Esophagus (tissue), 2 donors: ENCODE measurements at regions not wholly inside any gene's neighbourhood (a gene's known extent, or its start where the extent isn't known, plus 50 kb on each side); places are given as distances from the start of the nearest gene placed in this dataset.

ENCODE experiments used
- H3K27ac ChIP-seq, 2 donors: one replicate each; pipeline ENCODE4 v1.5.1; 2013; ENCODE audit warnings: low read depth in 2 of 2, mild to moderate bottlenecking in 2 of 2, inconsistent platforms in 1 of 2, low read length in 1 of 2, moderate library complexity in 1 of 2
- H3K27me3 ChIP-seq, 2 donors: one replicate each; pipeline ENCODE4 v1.6.1; 2013; ENCODE audit warnings: low read length in 2 of 2, control low read depth in 1 of 2, mild to moderate bottlenecking in 1 of 2; ENCODE audit not compliant: insufficient read depth in 2 of 2, control insufficient read depth in 1 of 2
- H3K36me3 ChIP-seq, 2 donors: one replicate each; pipeline ENCODE4 v1.6.1; 2013; ENCODE audit warnings: low read length in 1 of 2; ENCODE audit not compliant: control insufficient read depth in 2 of 2, insufficient read depth in 2 of 2
- H3K4me1 ChIP-seq, 2 donors: one replicate each; pipeline ENCODE4 v1.6.1; 2013; ENCODE audit warnings: low read length in 1 of 2; ENCODE audit not compliant: control insufficient read depth in 2 of 2, insufficient read depth in 2 of 2
- H3K4me3 ChIP-seq, 2 donors: one replicate each; pipeline ENCODE4 v1.5.1; 2013; ENCODE audit warnings: low read length in 2 of 2, mild to moderate bottlenecking in 2 of 2, low read depth in 1 of 2, moderate library complexity in 1 of 2
- H3K9me3 ChIP-seq, 2 donors: one replicate each; pipeline ENCODE4 v1.6.1; 2013; ENCODE audit warnings: mild to moderate bottlenecking in 2 of 2, low read depth in 1 of 2, low read length in 1 of 2, moderate library complexity in 1 of 2; ENCODE audit not compliant: control insufficient read depth in 2 of 2, insufficient read depth in 1 of 2
- WGBS, 2 donors: extraction: QIAGEN DNeasy Blood & Tissue Kit; methylation state at CpG; one replicate each; pipeline ENCODE4 v1.1.7; 2013; 5-methylcytosine and 5-hydroxymethylcytosine counted together
- donor health status: healthy with polysubstance abuse.
- donor health status: Bipolar disorder and iron deficiency.

GRCh38 chr2:23280401-23280800, 104.6 kb upstream of the KLHL29 start:
- no peaks in the 10 kb centered on the region for H3K9me3 ChIP-seq
- H3K4me3 ChIP-seq = no peak overlapping the region
- H3K4me1 ChIP-seq = no peaks in the 10 kb centered on the region
- no peaks in the 10 kb centered on the region for H3K27me3 ChIP-seq
- WGBS, 2 donors = 86 to 88% methylated on average over 2 of the region's 2 CpGs
- no peak overlapping the region for H3K27ac ChIP-seq
- H3K36me3 ChIP-seq = no peaks in the 10 kb centered on the region

GRCh38 chr2:23283653-23284052, 101.3 kb upstream of the KLHL29 start:
- Histone ChIP-seq H3K9me3 (no peaks in the 10 kb centered on the region), H3K27me3 (no peaks in the 10 kb centered on the region), H3K4me1 (no peaks in the 10 kb centered on the region), H3K4me3 (no peak overlapping the region), H3K36me3 (no peaks in the 10 kb centered on the region), H3K27ac (no peak overlapping the region)
- WGBS, 2 donors = 63 to 72% methylated on average over 3 of the region's 3 CpGs

- no peaks in the 10 kb centered on the region for H3K9me3 ChIP-seq
- no peaks in the 10 kb centered on the region for H3K36me3 ChIP-seq
- no peak overlapping the region for H3K4me3 ChIP-seq
- H3K27me3 ChIP-seq = no peaks in the 10 kb centered on the region
- H3K4me1 ChIP-seq = no peaks in the 10 kb centered on the region
- no peak overlapping the region for H3K27ac ChIP-seq
- 76 to 87% methylated on average over 1 of the region's 1 CpG for WGBS, 2 donors
These were observed 99.7 kb upstream of the KLHL29 start for GRCh38 chr2:23285091-23285800.

- Histone ChIP-seq H3K4me1 (no peaks in the 10 kb centered on the region), H3K4me3 (no peak overlapping the region), H3K27me3 (no peaks in the 10 kb centered on the region), H3K36me3 (no peaks in the 10 kb centered on the region), H3K27ac (peak overlapping the region; percentile 50 to 56), H3K9me3 (no peaks in the 10 kb centered on the region)
- WGBS, 2 donors = 71 to 75% methylated on average over 6 of the region's 6 CpGs
These were observed 98.8 kb upstream of the KLHL29 start for GRCh38 chr2:23286031-23286757.

GRCh38 chr2:23286758-23287704, 97.9 kb upstream of the KLHL29 start:
- H3K4me1 ChIP-seq = no peaks in the 10 kb centered on the region
- H3K36me3 ChIP-seq = no peaks in the 10 kb centered on the region
- peak overlapping the region; percentile 50 to 57 for H3K27ac ChIP-seq
- 41 to 60% methylated on average over 6 of the region's 6 CpGs for WGBS, 2 donors
- no peak overlapping the region for H3K4me3 ChIP-seq
- no peaks in the 10 kb centered on the region for H3K9me3 ChIP-seq
- H3K27me3 ChIP-seq = no peaks in the 10 kb centered on the region

GRCh38 chr2:23289671-23290070, 95.3 kb upstream of the KLHL29 start:
- H3K9me3 ChIP-seq = no peaks in the 10 kb centered on the region
- no peak overlapping the region for H3K4me3 ChIP-seq
- WGBS, 2 donors = 77 to 79% methylated on average over 2 of the region's 2 CpGs
- no peak overlapping the region for H3K27ac ChIP-seq
- peaks cover 3% of the 10 kb centered on the region in 2 donors for H3K4me1 ChIP-seq
- no peaks in the 10 kb centered on the region for H3K36me3 ChIP-seq
- H3K27me3 ChIP-seq = no peaks in the 10 kb centered on the region

GRCh38 chr2:23291239-23291638, 93.7 kb upstream of the KLHL29 start:
- WGBS, 2 donors = 51 to 65% methylated on average over 2 of the region's 2 CpGs
- H3K9me3 ChIP-seq = no peaks in the 10 kb centered on the region
- peaks cover 3% of the 10 kb centered on the region in 2 donors for H3K4me1 ChIP-seq
- no peaks in the 10 kb centered on the region for H3K27me3 ChIP-seq
- H3K36me3 ChIP-seq = no peaks in the 10 kb centered on the region
- H3K4me3 ChIP-seq = no peak overlapping the region
- H3K27ac ChIP-seq = no peak overlapping the region

GRCh38 chr2:23292024-23292423, 93.0 kb upstream of the KLHL29 start:
- Histone ChIP-seq H3K27ac (no peak overlapping the region), H3K27me3 (no peaks in the 10 kb centered on the region), H3K4me1 (peaks cover 3% of the 10 kb centered on the region in 2 donors), H3K9me3 (no peaks in the 10 kb centered on the region), H3K36me3 (no peaks in the 10 kb centered on the region), H3K4me3 (no peak overlapping the region)
- 89 to 91% methylated on average over 3 of the region's 3 CpGs for WGBS, 2 donors

GRCh38 chr2:23293063-23293462, 91.9 kb upstream of the KLHL29 start:
- 28 to 35% methylated on average over 6 of the region's 6 CpGs for WGBS, 2 donors
- Histone ChIP-seq H3K9me3 (no peaks in the 10 kb centered on the region), H3K27me3 (no peaks in the 10 kb centered on the region), H3K4me1 (peaks cover 3% of the 10 kb centered on the region in 2 donors), H3K4me3 (no peak overlapping the region), H3K27ac (no peak overlapping the region), H3K36me3 (no peaks in the 10 kb centered on the region)
